ENCODE measurements at regions not wholly inside any gene's neighbourhood (a gene's known extent, or its start where the extent isn't known, plus 50 kb on each side); places are given as distances from the start of the nearest gene placed in this dataset.

GRCh38 chr17:56681561-56682266, 88.2 kb downstream of the NOG start:
- WGBS: 60% methylated on average over 3 of the region's 3 CpGs
- H3K4me1 ChIP-seq: peaks cover 7 to 14% (median 12%) of the 10 kb centered on the region in 4 donors
- no peaks in the 10 kb centered on the region for H3K36me3 ChIP-seq
- H3K9me3 ChIP-seq: no peaks in the 10 kb centered on the region
- no peak overlapping the region for H3K27ac ChIP-seq (replicated peaks in 1 of 4)
- no peak for DNase-seq (ENCODE audit: extremely low spot score)
- peaks cover 0 to 42% (median 1%) of the 10 kb centered on the region in 4 donors for H3K27me3 ChIP-seq
- TF ChIP-seq EP300 (IDR thresholded peaks at IDR 0.05) (no peak), POLR2A (IDR thresholded peaks at IDR 0.05; ENCODE audit: low read depth) (no peak), POLR2AphosphoS5 (IDR thresholded peaks at IDR 0.05) (no peak), CTCF (IDR thresholded peaks at IDR 0.05) (no peak)
- H3K4me3 ChIP-seq: no peak overlapping the region
- intact Hi-C loops (cut with DNase I): loop anchor here (5.0 kb wide), 1 partner anchor 36 kb away; no protein-coding TSS in a partner anchor

- no peak overlapping the region for H3K4me3 ChIP-seq
- TF ChIP-seq EP300 (IDR thresholded peaks at IDR 0.05) (no peak), POLR2A (IDR thresholded peaks at IDR 0.05; ENCODE audit: low read depth) (no peak), CTCF (IDR thresholded peaks at IDR 0.05) (no peak), POLR2AphosphoS5 (IDR thresholded peaks at IDR 0.05) (no peak)
- peaks cover 0 to 6% (median 0%) of the 10 kb centered on the region in 4 donors for H3K27me3 ChIP-seq
- H3K4me1 ChIP-seq: no peaks in the 10 kb centered on the region
- no peak for DNase-seq (ENCODE audit: extremely low spot score)
- no peak overlapping the region for H3K27ac ChIP-seq (replicated peaks in 1 of 4)
- 100% methylated on average over 1 of the region's 1 CpG for whole genome bisulfite sequencing
- no peaks in the 10 kb centered on the region for H3K36me3 ChIP-seq
- intact Hi-C loops (cut with DNase I): no loop called here
- H3K9me3 ChIP-seq: no peaks in the 10 kb centered on the region
These were observed 94.7 kb downstream of the NOG start for GRCh38 chr17:56688151-56688550.

- no peak for TF ChIP-seq POLR2A (IDR thresholded peaks at IDR 0.05; ENCODE audit: low read depth)
- no peak for TF ChIP-seq EP300 (IDR thresholded peaks at IDR 0.05)
- no peak for TF ChIP-seq CTCF (IDR thresholded peaks at IDR 0.05)
- no peak for TF ChIP-seq POLR2AphosphoS5 (IDR thresholded peaks at IDR 0.05)
- Histone ChIP-seq H3K4me1 (no peaks in the 10 kb centered on the region), H3K27me3 (no peaks in the 10 kb centered on the region), H3K9me3 (no peaks in the 10 kb centered on the region), H3K4me3 (no peak overlapping the region), H3K36me3 (no peaks in the 10 kb centered on the region), H3K27ac (replicated peaks in 1 of 4) (no peak overlapping the region)
- DNase-seq (ENCODE audit: extremely low spot score): no peak
- intact Hi-C loops (cut with DNase I): loop anchor here (10.0 kb wide), 1 partner anchor 536 kb away; the partner anchor contains the start of gene ANKFN1
- 94% methylated on average over 16 of the region's 16 CpGs for WGBS
These were observed 97.2 kb downstream of the NOG start for GRCh38 chr17:56690441-56691291.

GRCh38 chr17:56694825-56695224, 101.3 kb downstream of the NOG start:
- no peak for DNase-seq (ENCODE audit: extremely low spot score)
- H3K27ac ChIP-seq (replicated peaks in 1 of 4): no peak overlapping the region
- H3K4me3 ChIP-seq: no peak overlapping the region
- intact Hi-C loops (cut with DNase I): loop anchor here (10.0 kb wide), 1 partner anchor 540 kb away; the partner anchor contains the start of gene ANKFN1
- WGBS: 67% methylated on average over 2 of the region's 2 CpGs
- H3K4me1 ChIP-seq: peaks cover 12 to 22% (median 15%) of the 10 kb centered on the region in 4 donors
- TF ChIP-seq POLR2A (IDR thresholded peaks at IDR 0.05; ENCODE audit: low read depth): no peak
- no peak for TF ChIP-seq EP300 (IDR thresholded peaks at IDR 0.05)
- TF ChIP-seq CTCF (IDR thresholded peaks at IDR 0.05): no peak
- no peak for TF ChIP-seq POLR2AphosphoS5 (IDR thresholded peaks at IDR 0.05)
- H3K36me3 ChIP-seq: no peaks in the 10 kb centered on the region
- no peaks in the 10 kb centered on the region for H3K27me3 ChIP-seq
- H3K9me3 ChIP-seq: no peaks in the 10 kb centered on the region
